HAP-1 (cell line): ENCODE measurements at regions not wholly inside any gene's neighbourhood (a gene's known extent, or its start where the extent isn't known, plus 50 kb on each side); places are given as distances from the start of the nearest gene placed in this dataset.

Experiments used
- DNase-seq, 2 experiments: peaks; one replicate each; pipeline ENCODE4 v3.0.0-alpha.2; 2016 to 2020; ENCODE audit warnings: low spot score in 2 of 2
- H3K27me3 ChIP-seq: fragments of 250-450 bp; sonication (Bioruptor Pico); 2 replicates; pipeline ENCODE4 v1.5.1; 2020; ENCODE audit warnings: low read depth, mild to moderate bottlenecking, moderate library complexity
- H3K36me3 ChIP-seq: fragments of 250-450 bp; sonication (Bioruptor Pico); replicated peaks from 2 replicates; pipeline ENCODE4 v1.5.1; 2020; ENCODE audit warnings: mild to moderate bottlenecking
- H3K4me1 ChIP-seq: fragments of 250-450 bp; sonication (Bioruptor Pico); 2 replicates; pipeline ENCODE4 v1.5.1; 2020; ENCODE audit warnings: mild to moderate bottlenecking
- H3K4me3 ChIP-seq: fragments of 250-450 bp; sonication (Bioruptor Pico); 2 replicates; pipeline ENCODE4 v1.5.1; 2020; ENCODE audit warnings: mild to moderate bottlenecking, moderate library complexity
- H3K9me3 ChIP-seq: fragments of 250-450 bp; sonication (Bioruptor Pico); 2 replicates; pipeline ENCODE4 v1.5.1; 2020; ENCODE audit warnings: mild to moderate bottlenecking, moderate library complexity
- in situ Hi-C: fragments of 300-500 bp; cut with MboI; formaldehyde crosslinking; loops from 3 replicates; pipeline ENCODE4 v1.14.3; 2020; ENCODE audit warnings: low sequenced_read_pairs, inconsistent platforms, mixed read lengths

DNA sequence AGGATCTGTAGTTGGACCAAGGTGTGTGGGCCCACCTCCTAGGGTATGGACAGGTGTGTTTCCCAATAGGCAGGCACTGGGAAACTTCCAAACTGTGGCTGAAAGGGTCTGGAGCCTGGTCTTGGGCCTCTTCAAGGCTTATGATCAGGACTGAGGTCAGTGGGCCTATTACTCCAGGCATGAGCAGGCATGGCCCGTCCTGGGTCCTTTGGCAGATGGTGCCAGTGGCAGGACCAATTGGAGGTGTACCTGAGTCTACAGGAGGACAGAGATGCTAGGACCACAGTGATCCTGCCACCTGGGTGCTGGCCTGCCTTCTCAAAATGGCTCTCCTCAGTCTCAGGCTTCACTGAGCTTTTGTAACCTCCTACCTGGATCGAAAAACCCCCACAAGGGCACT is 95.4 kb downstream of the RAB18 start:
- Histone ChIP-seq H3K36me3 (no peaks in the 10 kb centered on the region), H3K27me3 (no peaks in the 10 kb centered on the region), H3K9me3 (no peaks in the 10 kb centered on the region), H3K4me3 (no peak overlapping the region), H3K4me1 (no peaks in the 10 kb centered on the region)
- in situ Hi-C loops: no loop called here
- DNase-seq: no peak

DNA sequence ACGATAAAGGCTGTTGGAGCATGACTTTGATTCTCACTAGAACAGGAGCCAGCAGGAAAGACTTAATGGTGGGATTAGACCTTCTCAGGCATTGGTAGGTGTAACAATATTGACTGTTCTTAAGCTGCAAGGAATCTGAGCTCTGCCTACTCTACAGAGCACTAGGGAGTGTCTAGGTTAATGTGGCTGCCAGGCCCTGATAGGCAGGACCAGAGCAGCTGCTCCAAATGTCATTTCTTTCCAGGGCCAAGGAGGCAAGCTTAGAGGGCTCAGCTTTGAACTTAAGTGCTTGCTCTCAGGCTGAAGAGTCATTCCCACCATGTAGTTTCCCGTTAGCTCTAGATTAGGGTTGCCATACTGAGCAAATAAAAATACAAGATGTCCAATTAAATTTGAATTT is 96.8 kb downstream of the RAB18 start:
- in situ Hi-C loops: no loop called here
- Histone ChIP-seq H3K4me3 (no peak overlapping the region), H3K4me1 (no peaks in the 10 kb centered on the region), H3K36me3 (no peaks in the 10 kb centered on the region), H3K27me3 (no peaks in the 10 kb centered on the region), H3K9me3 (no peaks in the 10 kb centered on the region)
- no peak for DNase-seq

DNA sequence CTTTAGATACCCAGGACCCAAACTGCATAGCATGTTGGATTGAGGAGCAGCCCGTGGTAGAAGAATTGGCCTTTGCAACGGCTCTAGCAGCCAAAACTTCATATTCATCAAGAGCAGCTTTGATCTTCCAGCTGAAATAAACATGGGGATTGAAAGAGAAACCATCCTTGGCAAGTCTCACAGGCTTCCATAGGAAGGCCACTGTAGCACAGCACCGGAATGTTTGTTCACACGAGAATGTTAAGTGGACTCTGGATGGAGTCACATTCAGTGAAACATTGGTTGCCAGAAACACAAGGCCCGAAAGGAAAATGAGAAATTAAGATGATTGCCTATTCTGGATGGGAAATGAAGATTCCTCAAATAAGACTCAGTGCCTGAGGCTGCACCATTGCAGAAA is 97.4 kb downstream of the RAB18 start:
- DNase-seq: no peak
- no peaks in the 10 kb centered on the region for H3K9me3 ChIP-seq
- no peaks in the 10 kb centered on the region for H3K27me3 ChIP-seq
- no peaks in the 10 kb centered on the region for H3K4me1 ChIP-seq
- H3K4me3 ChIP-seq: no peak overlapping the region
- in situ Hi-C loops: no loop called here
- no peaks in the 10 kb centered on the region for H3K36me3 ChIP-seq

DNA sequence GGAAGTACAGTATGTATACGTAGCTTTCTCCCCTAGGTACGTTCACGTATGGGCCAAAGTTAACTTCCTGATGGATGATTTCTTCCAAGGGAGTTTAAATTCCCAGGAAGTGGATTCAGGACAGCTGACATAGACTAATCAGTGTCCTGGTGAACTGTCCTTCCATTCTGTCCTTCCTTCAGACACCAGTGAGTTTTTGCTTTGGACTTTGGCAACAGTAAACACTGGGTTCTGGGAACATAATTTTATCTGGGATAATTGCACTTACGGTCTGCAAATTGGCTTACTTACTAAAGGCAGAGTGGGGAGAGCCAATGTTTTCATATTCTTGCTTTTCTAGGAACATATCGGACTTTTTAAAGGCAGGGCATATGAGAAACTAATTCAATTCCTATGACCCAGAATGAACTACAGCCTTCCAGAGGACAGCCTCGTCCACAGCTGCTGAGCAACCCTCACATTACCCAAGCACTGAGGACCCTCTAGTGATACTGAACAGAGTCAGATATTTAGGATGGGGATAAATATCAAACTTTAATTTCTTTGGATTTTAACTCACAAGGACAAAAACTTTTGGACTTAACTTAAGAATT is 97.9 kb downstream of the RAB18 start:
- no peak overlapping the region for H3K4me3 ChIP-seq
- no peaks in the 10 kb centered on the region for H3K9me3 ChIP-seq
- H3K27me3 ChIP-seq: no peaks in the 10 kb centered on the region
- H3K4me1 ChIP-seq: no peaks in the 10 kb centered on the region
- in situ Hi-C loops: no loop called here
- no peak for DNase-seq
- H3K36me3 ChIP-seq: no peaks in the 10 kb centered on the region

DNA sequence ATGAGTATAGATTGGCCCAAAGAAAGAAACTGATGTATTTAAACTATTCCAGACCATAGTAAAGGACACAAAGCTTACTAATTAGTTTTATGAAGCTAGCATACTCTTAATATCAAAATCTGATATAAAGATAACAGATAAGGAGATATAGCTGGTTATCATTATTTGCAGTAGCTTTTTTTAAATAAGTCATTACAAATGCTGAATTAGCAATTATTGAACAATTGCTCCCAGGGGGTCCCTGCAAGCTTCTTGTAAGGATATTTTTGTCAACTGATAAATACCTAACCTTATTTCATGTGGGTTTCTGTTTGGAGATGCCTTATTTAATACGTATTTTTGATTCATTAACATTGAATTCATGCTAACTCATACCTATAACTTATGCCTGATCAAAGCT is 99.0 kb downstream of the RAB18 start:
- Histone ChIP-seq H3K27me3 (no peaks in the 10 kb centered on the region), H3K4me3 (no peak overlapping the region), H3K36me3 (no peaks in the 10 kb centered on the region), H3K9me3 (no peaks in the 10 kb centered on the region), H3K4me1 (no peaks in the 10 kb centered on the region)
- DNase-seq: no peak
- in situ Hi-C loops: no loop called here

DNA sequence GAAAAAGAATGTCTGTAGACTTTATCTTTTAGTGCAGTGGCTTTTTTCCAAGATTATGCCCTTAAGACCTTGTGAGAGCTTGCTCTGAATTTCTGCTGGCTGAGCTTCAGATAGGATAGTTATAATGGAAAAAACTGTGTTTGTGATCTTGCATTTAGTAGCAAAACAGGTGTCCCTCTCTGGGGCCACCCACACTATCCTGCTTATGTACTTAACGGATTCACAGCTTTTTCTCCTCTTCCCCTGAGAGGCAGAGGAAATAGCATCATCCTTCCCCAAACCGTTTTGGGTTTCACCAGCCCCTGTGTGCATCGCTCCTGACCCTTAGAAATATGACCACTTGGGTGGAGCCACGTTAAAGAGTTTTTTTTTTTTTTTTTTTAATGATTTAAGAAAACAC is 101.2 kb downstream of the RAB18 start:
- Histone ChIP-seq H3K4me3 (no peak overlapping the region), H3K36me3 (no peaks in the 10 kb centered on the region), H3K4me1 (no peaks in the 10 kb centered on the region), H3K27me3 (no peaks in the 10 kb centered on the region), H3K9me3 (no peaks in the 10 kb centered on the region)
- DNase-seq: no peak
- in situ Hi-C loops: no loop called here

DNA sequence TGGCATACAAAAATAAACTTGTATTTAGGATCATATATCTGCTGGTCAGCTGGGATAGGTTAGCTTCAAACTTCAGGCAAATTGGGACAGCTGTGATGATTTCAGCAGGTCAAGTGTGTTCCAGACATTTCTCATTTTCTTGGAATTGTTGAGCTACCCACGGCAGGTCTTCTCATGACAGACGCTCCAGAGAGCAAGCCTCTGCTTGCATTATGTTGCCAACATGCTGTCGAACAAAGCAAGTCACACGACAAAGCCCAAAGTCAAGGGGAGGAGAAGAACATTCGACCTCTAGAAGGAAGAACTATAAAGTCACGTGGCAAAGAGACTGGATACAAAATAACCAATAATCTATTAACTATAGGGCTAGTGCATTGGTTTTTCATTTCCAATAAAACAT is 103.5 kb downstream of the RAB18 start:
- Histone ChIP-seq H3K36me3 (no peaks in the 10 kb centered on the region), H3K4me3 (no peak overlapping the region), H3K4me1 (peaks cover 5% of the 10 kb centered on the region), H3K27me3 (no peaks in the 10 kb centered on the region), H3K9me3 (no peaks in the 10 kb centered on the region)
- in situ Hi-C loops: no loop called here
- DNase-seq: no peak

DNA sequence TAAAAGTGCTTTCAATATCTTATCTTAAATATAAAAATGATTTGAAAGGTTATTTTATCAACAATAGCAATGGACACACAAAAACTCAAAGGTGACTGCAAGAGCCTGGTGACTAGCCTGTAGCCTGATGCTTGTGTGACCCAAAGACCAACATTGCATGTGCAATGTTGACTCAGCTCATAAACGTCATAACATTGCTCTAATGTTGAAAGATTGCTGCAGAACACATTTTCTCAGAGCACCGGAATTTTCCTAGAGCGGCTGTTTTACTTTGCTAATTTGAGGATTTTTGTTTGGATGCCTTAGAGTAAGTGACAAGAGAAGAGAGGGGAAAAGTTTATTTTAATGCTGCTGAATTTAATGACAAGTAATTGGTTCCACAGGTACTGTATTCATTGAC is 107.1 kb downstream of the RAB18 start:
- DNase-seq: no peak
- in situ Hi-C loops: no loop called here
- peaks cover 5% of the 10 kb centered on the region for H3K4me1 ChIP-seq
- H3K27me3 ChIP-seq: no peaks in the 10 kb centered on the region
- no peak overlapping the region for H3K4me3 ChIP-seq
- no peaks in the 10 kb centered on the region for H3K36me3 ChIP-seq
- no peaks in the 10 kb centered on the region for H3K9me3 ChIP-seq

DNA sequence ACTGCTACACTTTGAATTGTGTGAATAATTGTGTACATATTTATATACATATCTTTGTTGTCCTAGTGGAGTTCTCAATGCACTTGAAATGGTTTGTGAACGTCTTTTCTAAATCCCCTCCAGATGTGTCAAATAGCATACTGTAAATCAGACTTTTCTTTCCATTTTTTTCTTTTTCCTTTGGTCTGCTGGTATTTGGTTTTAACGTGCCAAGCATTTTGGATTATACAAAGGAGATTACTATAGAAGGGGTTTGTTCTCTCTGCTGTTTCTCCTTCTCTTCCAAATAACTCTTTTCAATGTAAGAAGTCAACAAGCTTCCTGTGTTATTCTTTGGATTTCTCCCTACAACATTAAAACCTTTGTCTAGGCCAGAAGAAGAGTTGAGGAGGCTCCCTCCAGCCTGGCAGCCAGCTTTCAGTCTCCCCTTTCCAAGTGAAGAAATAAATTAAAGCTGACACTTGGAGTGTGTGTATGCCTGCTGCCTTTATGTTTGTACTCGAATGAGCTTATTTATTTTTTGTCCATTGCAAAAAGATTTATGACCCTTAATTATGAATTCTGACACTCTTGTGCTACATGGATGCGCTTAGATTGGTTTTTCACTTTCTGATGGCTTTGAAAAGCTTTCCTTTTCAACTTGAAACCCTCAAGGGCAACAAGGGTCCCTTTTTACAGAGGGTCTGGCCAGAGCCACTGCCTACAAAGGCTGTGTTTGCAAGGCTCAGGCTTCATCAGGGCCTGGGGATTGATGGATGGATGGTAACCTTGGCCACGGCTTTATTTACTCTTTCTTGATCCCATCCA is 107.8 kb downstream of the RAB18 start:
- in situ Hi-C loops: no loop called here
- no peaks in the 10 kb centered on the region for H3K9me3 ChIP-seq
- peak; percentile 25 to 37 for DNase-seq
- no peaks in the 10 kb centered on the region for H3K27me3 ChIP-seq
- no peak overlapping the region for H3K4me3 ChIP-seq
- H3K36me3 ChIP-seq: no peaks in the 10 kb centered on the region
- H3K4me1 ChIP-seq: peaks cover 5% of the 10 kb centered on the region

DNA sequence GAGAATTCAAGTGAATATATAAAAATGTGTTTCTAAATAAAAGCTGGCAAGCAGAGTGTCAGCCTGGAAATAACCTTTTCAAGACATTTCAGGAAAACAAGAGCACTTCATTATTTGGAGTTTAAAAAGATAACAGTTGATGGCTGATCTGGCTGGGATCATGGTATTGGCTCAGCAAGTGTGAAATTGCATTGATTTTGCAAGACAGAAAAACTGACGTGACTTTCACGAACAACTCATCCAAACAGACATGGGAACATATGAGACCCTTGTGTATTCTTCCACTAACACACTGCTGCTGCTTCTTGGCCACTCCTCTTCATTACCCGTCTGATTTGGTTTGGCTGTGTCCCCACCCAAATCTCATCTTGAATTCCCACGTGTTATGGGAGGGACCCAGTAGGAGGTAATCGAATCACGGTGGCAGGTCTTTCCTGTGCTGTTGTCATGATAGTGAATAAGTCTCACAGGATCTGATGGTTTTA is 108.5 kb downstream of the RAB18 start:
- Histone ChIP-seq H3K27me3 (no peaks in the 10 kb centered on the region), H3K4me3 (no peak overlapping the region), H3K9me3 (no peaks in the 10 kb centered on the region), H3K4me1 (peaks cover 5% of the 10 kb centered on the region), H3K36me3 (no peaks in the 10 kb centered on the region)
- in situ Hi-C loops: no loop called here
- DNase-seq: no peak

DNA sequence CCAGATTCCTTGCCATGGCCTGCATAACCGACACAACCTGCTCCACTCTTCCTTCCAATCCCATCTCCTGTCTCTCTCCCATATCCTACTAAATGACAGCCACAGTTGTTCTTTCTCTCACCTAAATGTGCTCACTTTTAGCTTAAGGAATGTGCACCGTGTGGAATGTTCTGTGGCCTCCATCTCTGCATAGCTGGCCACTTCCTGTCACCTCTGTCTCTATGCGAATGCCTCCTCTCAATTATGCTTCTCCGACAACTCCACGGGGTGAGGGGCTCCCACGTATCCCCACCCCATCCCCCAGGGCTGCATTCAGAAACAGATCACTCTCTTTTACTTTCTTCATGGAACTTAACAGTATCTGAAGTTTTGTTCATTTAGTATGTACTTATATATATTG is 110.7 kb downstream of the RAB18 start:
- in situ Hi-C loops: no loop called here
- Histone ChIP-seq H3K36me3 (no peaks in the 10 kb centered on the region), H3K9me3 (no peaks in the 10 kb centered on the region), H3K4me3 (no peak overlapping the region), H3K4me1 (peaks cover 5% of the 10 kb centered on the region), H3K27me3 (no peaks in the 10 kb centered on the region)
- DNase-seq: no peak

DNA sequence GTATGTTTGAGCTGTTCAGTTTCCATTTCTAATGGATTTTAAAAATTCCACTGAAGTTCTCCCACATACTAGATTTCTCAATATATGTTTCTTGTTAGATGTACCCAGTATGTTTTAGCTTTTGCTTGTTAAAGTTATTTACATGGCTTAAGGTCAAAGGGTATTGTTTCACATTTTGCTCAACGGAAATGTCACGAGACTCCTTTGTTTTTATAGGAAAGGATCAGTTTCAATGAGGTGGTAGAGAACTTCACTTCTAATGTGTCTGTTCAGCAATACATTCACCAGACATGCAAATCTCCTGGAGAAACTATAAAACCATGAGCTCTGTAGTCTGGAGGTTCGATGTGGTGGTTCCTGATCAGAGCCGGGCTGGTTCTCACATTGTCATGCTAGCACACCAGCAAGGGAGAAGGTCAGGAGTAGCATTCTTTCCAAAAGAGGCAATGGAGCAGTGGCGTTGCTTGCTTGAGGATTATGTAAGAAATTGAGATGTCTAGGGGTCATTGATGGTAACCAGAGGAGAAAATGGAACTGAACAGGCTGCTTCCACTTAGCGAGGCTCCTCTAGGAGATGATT is 114.0 kb downstream of the RAB18 start:
- H3K4me1 ChIP-seq: no peaks in the 10 kb centered on the region

DNA sequence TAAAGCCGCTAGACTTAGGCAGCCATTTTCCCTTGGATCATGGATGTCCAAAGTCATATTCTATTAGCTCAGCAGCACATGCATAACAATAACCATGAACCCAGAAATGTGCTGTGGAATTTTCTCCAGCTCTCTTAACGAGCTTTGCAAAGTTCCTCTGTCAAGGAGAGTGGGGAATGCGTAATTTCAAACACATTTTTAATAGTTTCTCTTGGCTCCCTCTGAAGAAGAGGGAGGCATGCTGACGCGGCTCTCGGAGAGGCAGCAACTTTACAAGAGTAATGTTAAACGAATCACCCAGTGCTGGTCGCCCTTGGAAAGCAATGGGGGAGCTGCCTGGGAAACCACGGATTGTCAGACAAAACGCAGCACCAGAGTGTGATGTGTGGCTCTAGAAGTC is 114.8 kb downstream of the RAB18 start:
- no peaks in the 10 kb centered on the region for H3K27me3 ChIP-seq
- H3K36me3 ChIP-seq: no peaks in the 10 kb centered on the region
- no peak for DNase-seq
- no peaks in the 10 kb centered on the region for H3K9me3 ChIP-seq
- H3K4me3 ChIP-seq: no peak overlapping the region
- no peaks in the 10 kb centered on the region for H3K4me1 ChIP-seq
- in situ Hi-C loops: no loop called here

More for the DNA sequence above, 114.0 kb downstream of the RAB18 start:
- H3K4me3 ChIP-seq: no peak overlapping the region
- H3K36me3 ChIP-seq: no peaks in the 10 kb centered on the region
- in situ Hi-C loops: no loop called here
- no peaks in the 10 kb centered on the region for H3K27me3 ChIP-seq
- H3K9me3 ChIP-seq: no peaks in the 10 kb centered on the region
- no peak for DNase-seq

DNA sequence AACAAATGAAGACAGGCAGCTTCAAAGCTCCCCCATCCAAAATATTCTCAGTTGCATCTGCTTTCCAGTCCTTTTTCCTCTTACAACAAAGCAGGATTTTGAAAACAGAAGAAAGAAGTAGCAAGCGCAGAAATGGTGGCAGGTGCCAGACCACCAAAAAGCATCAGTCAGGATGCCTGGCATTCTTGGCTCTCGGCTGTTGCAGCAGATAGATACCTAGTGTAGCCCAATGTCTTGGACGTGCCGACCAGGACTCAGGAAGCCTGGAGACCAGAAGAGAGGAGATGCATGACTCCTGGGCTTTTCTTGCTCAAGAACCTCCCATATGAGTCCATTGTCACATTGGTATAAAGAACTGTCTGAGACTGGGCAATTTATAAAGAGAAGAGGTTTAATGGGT is 115.2 kb downstream of the RAB18 start:
- in situ Hi-C loops: no loop called here
- no peak for DNase-seq

More for the DNA sequence above, 115.2 kb downstream of the RAB18 start:
- H3K9me3 ChIP-seq: no peaks in the 10 kb centered on the region
- no peaks in the 10 kb centered on the region for H3K36me3 ChIP-seq
- no peaks in the 10 kb centered on the region for H3K27me3 ChIP-seq
- H3K4me3 ChIP-seq: no peak overlapping the region
- no peaks in the 10 kb centered on the region for H3K4me1 ChIP-seq
